B cell (primary cell): ENCODE measurements at regions not wholly inside any gene's neighbourhood (a gene's known extent, or its start where the extent isn't known, plus 50 kb on each side); places are given as distances from the start of the nearest gene placed in this dataset.

Experiments
- ATAC-seq: fragments of 200-7000 bp; cut with Tn5 transposase; one replicate; pipeline ENCODE4 v1.10.0; 2021; ENCODE audit warnings: low read depth, mild to moderate bottlenecking, moderate number of reproducible peaks, moderate library complexity
- CTCF ChIA-PET: fragments of 350-600 bp; sonication (Branson Sonifier 250); formaldehyde crosslinking; loops from one replicate; lab custom pipeline; 2021; ENCODE audit warnings: antibody characterized with exemption, inconsistent platforms; lab: Charles Lee
- POLR2A ChIA-PET: fragments of 350-600 bp; sonication (Branson Sonifier 250); formaldehyde crosslinking; loops from one replicate; lab custom pipeline; 2021; ENCODE audit warnings: antibody characterized with exemption; lab: Charles Lee
- DNase-seq: peaks from one replicate; pipeline ENCODE4 v3.0.0; 2013
- H2AFZ ChIP-seq: 2 replicates; pipeline ENCODE4 v1.6.1; 2012; ENCODE audit warnings: mild to moderate bottlenecking, low read depth, low read length; ENCODE audit not compliant: insufficient read depth, poor library complexity, severe bottlenecking
- H3K27ac ChIP-seq, 2 donors: 1 replicate in 1 of 2; 2 replicates in 1 of 2; pipeline ENCODE4 v1.5.1; 2012 to 2013; ENCODE audit warnings: low read length in 2 of 2, mild to moderate bottlenecking in 2 of 2, moderate library complexity in 1 of 2
- H3K27me3 ChIP-seq, 4 experiments: fragments of 200-600 bp in 1 of 4; sonication (generic) in 1 of 4; replicated peaks in 1 of 4; 1 replicate in 2 of 4; 2 replicates in 2 of 4; pipeline versions ENCODE4 v1.6.1 to v1.7.0; 2013 to 2016; ENCODE audit warnings: low read length in 3 of 4, mild to moderate bottlenecking in 2 of 4, mixed read lengths in 1 of 4, moderate library complexity in 1 of 4; ENCODE audit not compliant: insufficient read depth in 4 of 4, control insufficient read depth in 3 of 4; ENCODE audit errors: control extremely low read depth in 1 of 4
- H3K36me3 ChIP-seq, 2 experiments: replicated peaks in 1 of 2; 1 replicate in 1 of 2; 2 replicates in 1 of 2; pipeline versions ENCODE4 v1.6.1 to v1.7.1; 2013; ENCODE audit warnings: low read length in 1 of 2; ENCODE audit not compliant: insufficient read depth in 2 of 2, control insufficient read depth in 1 of 2; ENCODE audit errors: control extremely low read depth in 1 of 2, extremely low read depth in 1 of 2
- H3K4me1 ChIP-seq, 2 donors: fragments of 200-600 bp in 1 of 2; sonication (generic) in 1 of 2; 1 replicate in 1 of 2; 2 replicates in 1 of 2; pipeline versions ENCODE4 v1.5.1 to v1.6.1; 2013 to 2017; ENCODE audit warnings: low read length in 2 of 2; ENCODE audit not compliant: control insufficient read depth in 2 of 2, insufficient read depth in 2 of 2
- H3K4me2 ChIP-seq: replicated peaks from 2 replicates; pipeline ENCODE3; 2012; ENCODE audit warnings: mild to moderate bottlenecking, low read depth, low read length; ENCODE audit not compliant: poor library complexity, severe bottlenecking
- H3K4me3 ChIP-seq, 5 experiments: fragments of 200-600 bp in 1 of 5; sonication (generic) in 1 of 5; 1 replicate in 3 of 5; 2 replicates in 2 of 5; pipeline versions ENCODE4 v1.5.1 to v1.7.0; 2011 to 2016; ENCODE audit warnings: low read length in 4 of 5, mild to moderate bottlenecking in 4 of 5, low read depth in 2 of 5, control low read depth in 1 of 5, moderate library complexity in 1 of 5; ENCODE audit not compliant: insufficient read depth in 1 of 5; ENCODE audit errors: control extremely low read depth in 1 of 5, extremely low read depth in 1 of 5
- H3K79me2 ChIP-seq: fragments of 200-600 bp; sonication (generic); one replicate; pipeline ENCODE4 v1.6.0; 2016; ENCODE audit warnings: low read length; ENCODE audit not compliant: control insufficient read depth, insufficient read depth
- H3K9ac ChIP-seq: fragments of 200-600 bp; sonication (generic); 2 replicates; pipeline ENCODE4 v1.6.1; 2017; ENCODE audit warnings: mild to moderate bottlenecking, low read length, moderate library complexity
- H3K9me3 ChIP-seq, 3 donors: one replicate each; pipeline versions ENCODE4 v1.6.1 to v1.7.1; 2013; ENCODE audit warnings: low read length in 2 of 3; ENCODE audit not compliant: control insufficient read depth in 2 of 3, insufficient read depth in 1 of 3; ENCODE audit errors: control extremely low read depth in 1 of 3
- H4K20me1 ChIP-seq: 2 replicates; pipeline ENCODE4 v1.6.0; 2012; ENCODE audit warnings: mild to moderate bottlenecking, low read length; ENCODE audit not compliant: insufficient read depth, control insufficient read depth, poor library complexity, severe bottlenecking
- H3K27ac Mint-ChIP-seq: one replicate; pipeline ENCODE4 v1.8.0; 2021; ENCODE audit warnings: mixed read lengths
- H3K27me3 Mint-ChIP-seq: one replicate; pipeline ENCODE4 v1.8.0; 2021; ENCODE audit warnings: mixed read lengths
- H3K4me1 Mint-ChIP-seq: one replicate; pipeline ENCODE4 v1.8.0; 2021; ENCODE audit warnings: mixed read lengths
- H3K4me3 Mint-ChIP-seq: one replicate; pipeline ENCODE4 v1.8.0; 2021; ENCODE audit warnings: mixed read lengths
- H3K9me3 Mint-ChIP-seq: one replicate; pipeline ENCODE4 v1.8.0; 2022; ENCODE audit warnings: mixed read lengths; ENCODE audit not compliant: insufficient read depth
- CTCF ChIP-seq: fragments of 200-600 bp; IDR thresholded peaks from one replicate; pipeline ENCODE4 v1.8.0; 2022; ENCODE audit warnings: antibody characterized with exemption, mild to moderate bottlenecking
- EZH2 ChIP-seq: IDR thresholded peaks from 2 replicates; pipeline ENCODE4 v1.6.1; 2012; ENCODE audit warnings: borderline replicate concordance, low read depth, mild to moderate bottlenecking, moderate library complexity, low read length; ENCODE audit not compliant: insufficient read depth, poor library complexity, severe bottlenecking
- WGBS: methylation state at CpG from one replicate; pipeline ENCODE4 v1.1.5; 2013; ENCODE audit warnings: missing lambda C conversion rate; ENCODE audit not compliant: insufficient coverage; 5-methylcytosine and 5-hydroxymethylcytosine counted together
- intact Hi-C: fragments of 100-400 bp; cut with micrococcal nuclease; formaldehyde crosslinking; loops from one replicate; pipeline ENCODE4 v1.10.0; 2022

GRCh38 chr7:49706106-49706505, 67.3 kb upstream of the VWC2 start:
- Histone ChIP-seq H3K4me2 (no peak overlapping the region), H3K9ac (no peak overlapping the region), H3K27ac (no peak overlapping the region), H3K9me3 (peaks cover 0 to 6% (median 0%) of the 10 kb centered on the region in 3 donors), H2AFZ (no peak overlapping the region), H3K4me1 (no peaks in the 10 kb centered on the region), H3K4me3 (no peak overlapping the region), H3K36me3 (no peaks in the 10 kb centered on the region), H3K27me3 (no peaks in the 10 kb centered on the region), H4K20me1 (no peaks in the 10 kb centered on the region), H3K79me2 (no peaks in the 10 kb centered on the region)
- intact Hi-C loops = no loop called here
- H3K27ac Mint-ChIP-seq = no peak overlapping the region
- TF ChIP-seq CTCF = no peak
- no peak for TF ChIP-seq EZH2
- no peak for DNase-seq
- H3K9me3 Mint-ChIP-seq = no peaks in the 10 kb centered on the region
- WGBS = 51% methylated on average over 2 of the region's 5 CpGs
- H3K27me3 Mint-ChIP-seq = peaks cover 4% of the 10 kb centered on the region
- no peak for ATAC-seq
- ChIA-PET POLR2A (no interaction called here), CTCF (no interaction called here)
- H3K4me1 Mint-ChIP-seq = no peaks in the 10 kb centered on the region
- no peak overlapping the region for H3K4me3 Mint-ChIP-seq

GRCh38 chr7:49707891-49708290, 65.5 kb upstream of the VWC2 start:
- intact Hi-C loops = no loop called here
- Histone ChIP-seq H4K20me1 (no peaks in the 10 kb centered on the region), H3K9ac (no peak overlapping the region), H3K4me2 (no peak overlapping the region), H3K27ac (no peak overlapping the region), H3K36me3 (no peaks in the 10 kb centered on the region), H3K4me1 (no peaks in the 10 kb centered on the region), H2AFZ (no peak overlapping the region), H3K27me3 (no peaks in the 10 kb centered on the region), H3K4me3 (no peak overlapping the region), H3K9me3 (peaks cover 0 to 6% (median 0%) of the 10 kb centered on the region in 3 donors), H3K79me2 (no peaks in the 10 kb centered on the region)
- H3K4me1 Mint-ChIP-seq = no peaks in the 10 kb centered on the region
- no peaks in the 10 kb centered on the region for H3K9me3 Mint-ChIP-seq
- peaks cover 4% of the 10 kb centered on the region for H3K27me3 Mint-ChIP-seq
- WGBS = 86% methylated on average over 2 of the region's 3 CpGs
- ChIA-PET CTCF (no interaction called here), POLR2A (no interaction called here)
- no peak overlapping the region for H3K27ac Mint-ChIP-seq
- DNase-seq = no peak
- H3K4me3 Mint-ChIP-seq = no peak overlapping the region
- no peak for ATAC-seq
- no peak for TF ChIP-seq CTCF
- TF ChIP-seq EZH2 = no peak
